ENCODE measurements at regions not wholly inside any gene's neighbourhood (a gene's known extent, or its start where the extent isn't known, plus 50 kb on each side); places are given as distances from the start of the nearest gene placed in this dataset.
"Not testable (repeated sequence)": the region's sequence is repeated elsewhere in the genome, so short reads cannot be mapped to it uniquely, and the experiment has no call there.

DNA sequence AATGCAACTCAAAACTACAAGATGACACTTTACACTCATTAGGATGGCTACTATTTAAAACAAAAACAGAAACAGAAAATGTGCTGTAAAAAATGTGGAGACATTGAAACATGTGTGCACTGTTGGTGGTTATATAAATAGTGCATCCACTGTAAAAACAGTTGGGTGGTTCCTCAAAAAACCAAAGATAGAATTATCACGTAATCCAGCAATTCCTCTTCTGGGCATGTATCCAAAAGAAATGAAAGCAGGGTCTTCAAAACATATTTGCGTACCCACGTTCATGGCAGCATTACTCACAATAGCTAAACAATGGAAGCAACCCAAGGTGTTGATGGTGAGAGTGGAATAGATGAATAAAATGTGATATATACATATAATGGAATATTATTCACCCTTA lies 967.2 kb downstream of the TRAM1L1 start:
- Histone ChIP-seq H3K27me3 (replicated peaks; ENCODE audit: insufficient read depth, low read length) (no peaks in the 10 kb centered on the region), H3K4me2 (ENCODE audit: low read depth, low read length) (no peak overlapping the region), H3K9ac (ENCODE audit: low read length) (no peak overlapping the region), H3K79me2 (ENCODE audit: low read length) (no peaks in the 10 kb centered on the region), H3K4me1 (ENCODE audit: low read length) (no peaks in the 10 kb centered on the region), H3K4me3 (ENCODE audit: low read length) (no peak overlapping the region), H3K9me2 (replicated peaks; ENCODE audit: insufficient read depth, low read length) (no peaks in the 10 kb centered on the region), H3K36me3 (replicated peaks; ENCODE audit: insufficient read depth, low read length) (no peaks in the 10 kb centered on the region), H3F3A (ENCODE audit: insufficient read depth, low read length) (no peaks in the 10 kb centered on the region), H3K9me3 (replicated peaks; ENCODE audit: insufficient read depth, low read length) (no peaks in the 10 kb centered on the region), H2AFZ (ENCODE audit: low read length) (no peak overlapping the region), H4K20me1 (ENCODE audit: insufficient read depth, low read length) (no peaks in the 10 kb centered on the region), H3K27ac (ENCODE audit: low read length) (no peak overlapping the region)
- no peak for DNase-seq
- TF ChIP-seq, protein P1, sequence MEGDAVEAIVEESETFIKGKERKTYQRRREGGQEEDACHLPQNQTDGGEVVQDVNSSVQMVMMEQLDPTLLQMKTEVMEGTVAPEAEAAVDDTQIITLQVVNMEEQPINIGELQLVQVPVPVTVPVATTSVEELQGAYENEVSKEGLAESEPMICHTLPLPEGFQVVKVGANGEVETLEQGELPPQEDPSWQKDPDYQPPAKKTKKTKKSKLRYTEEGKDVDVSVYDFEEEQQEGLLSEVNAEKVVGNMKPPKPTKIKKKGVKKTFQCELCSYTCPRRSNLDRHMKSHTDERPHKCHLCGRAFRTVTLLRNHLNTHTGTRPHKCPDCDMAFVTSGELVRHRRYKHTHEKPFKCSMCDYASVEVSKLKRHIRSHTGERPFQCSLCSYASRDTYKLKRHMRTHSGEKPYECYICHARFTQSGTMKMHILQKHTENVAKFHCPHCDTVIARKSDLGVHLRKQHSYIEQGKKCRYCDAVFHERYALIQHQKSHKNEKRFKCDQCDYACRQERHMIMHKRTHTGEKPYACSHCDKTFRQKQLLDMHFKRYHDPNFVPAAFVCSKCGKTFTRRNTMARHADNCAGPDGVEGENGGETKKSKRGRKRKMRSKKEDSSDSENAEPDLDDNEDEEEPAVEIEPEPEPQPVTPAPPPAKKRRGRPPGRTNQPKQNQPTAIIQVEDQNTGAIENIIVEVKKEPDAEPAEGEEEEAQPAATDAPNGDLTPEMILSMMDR (IDR thresholded peaks at IDR 0.05; ENCODE audit: low read length) = no peak
- TF ChIP-seq EZH2phosphoT487 (IDR thresholded peaks at IDR 0.05; ENCODE audit: low read length) (no peak), EZH2 (optimal IDR thresholded peaks at IDR 0.05; ENCODE audit: low read depth, low read length) (no peak)

DNA sequence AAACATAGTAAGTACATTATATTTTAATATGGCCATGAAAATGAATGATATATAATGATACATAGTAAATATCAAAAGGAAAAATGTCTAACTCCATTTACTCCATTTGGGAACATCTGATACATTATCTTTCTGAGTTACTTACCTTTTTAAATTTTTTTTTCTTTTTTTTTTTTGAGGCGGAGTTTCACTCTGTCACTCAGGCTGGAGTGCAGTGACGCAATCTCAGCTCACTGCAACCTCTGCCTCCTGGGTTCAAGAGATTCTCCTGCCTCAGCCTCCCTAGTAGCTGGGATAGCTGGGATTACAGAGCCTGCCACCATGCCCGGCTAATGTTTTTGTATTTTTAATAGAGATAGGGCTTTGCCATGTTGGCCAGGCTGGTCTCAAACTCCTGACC lies 972.5 kb downstream of the TRAM1L1 start:
- not testable (repeated sequence) for H3K4me2 ChIP-seq (ENCODE audit: low read depth, low read length); H3K36me3 ChIP-seq (replicated peaks; ENCODE audit: insufficient read depth, low read length); H3K4me3 ChIP-seq (ENCODE audit: low read length); H3K27me3 ChIP-seq (replicated peaks; ENCODE audit: insufficient read depth, low read length); H3K4me1 ChIP-seq (ENCODE audit: low read length); H3F3A ChIP-seq (ENCODE audit: insufficient read depth, low read length); H3K9ac ChIP-seq (ENCODE audit: low read length); H3K9me3 ChIP-seq (replicated peaks; ENCODE audit: insufficient read depth, low read length); H3K79me2 ChIP-seq (ENCODE audit: low read length); H2AFZ ChIP-seq (ENCODE audit: low read length); H4K20me1 ChIP-seq (ENCODE audit: insufficient read depth, low read length); H3K9me2 ChIP-seq (replicated peaks; ENCODE audit: insufficient read depth, low read length); DNase-seq; H3K27ac ChIP-seq (ENCODE audit: low read length)

DNA sequence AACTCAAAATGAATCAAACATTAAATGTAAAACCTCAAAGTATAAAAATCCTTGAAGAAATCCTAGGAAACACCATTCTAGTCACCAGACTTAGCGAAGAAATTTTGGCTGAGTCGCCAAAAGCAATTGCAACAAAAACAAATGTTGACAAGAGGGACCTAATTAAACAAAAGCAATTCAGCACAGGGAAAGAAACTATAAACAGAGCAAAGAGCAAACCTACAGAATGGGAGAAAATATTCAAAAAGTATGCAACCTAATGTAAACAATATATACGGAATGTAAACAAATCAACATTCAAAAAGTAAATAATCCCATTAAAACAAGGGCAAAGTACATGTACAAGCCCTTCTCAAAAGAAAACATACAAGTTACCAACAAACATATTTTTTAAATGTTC lies 974.7 kb downstream of the TRAM1L1 start:
- Histone ChIP-seq H3K9ac (ENCODE audit: low read length) (no peak overlapping the region), H3K4me1 (ENCODE audit: low read length) (no peaks in the 10 kb centered on the region), H3K4me3 (ENCODE audit: low read length) (no peak overlapping the region), H3K27me3 (replicated peaks; ENCODE audit: insufficient read depth, low read length) (no peaks in the 10 kb centered on the region), H2AFZ (ENCODE audit: low read length) (no peak overlapping the region), H3K9me3 (replicated peaks; ENCODE audit: insufficient read depth, low read length) (no peaks in the 10 kb centered on the region), H3K9me2 (replicated peaks; ENCODE audit: insufficient read depth, low read length) (no peaks in the 10 kb centered on the region), H4K20me1 (ENCODE audit: insufficient read depth, low read length) (no peaks in the 10 kb centered on the region), H3F3A (ENCODE audit: insufficient read depth, low read length) (no peaks in the 10 kb centered on the region), H3K27ac (ENCODE audit: low read length) (no peak overlapping the region), H3K36me3 (replicated peaks; ENCODE audit: insufficient read depth, low read length) (no peaks in the 10 kb centered on the region), H3K4me2 (ENCODE audit: low read depth, low read length) (no peak overlapping the region), H3K79me2 (ENCODE audit: low read length) (no peaks in the 10 kb centered on the region)
- no peak for TF ChIP-seq EZH2 (optimal IDR thresholded peaks at IDR 0.05; ENCODE audit: low read depth, low read length)
- TF ChIP-seq, protein P1 (IDR thresholded peaks at IDR 0.05; ENCODE audit: low read length) = no peak
- no peak for TF ChIP-seq EZH2phosphoT487 (IDR thresholded peaks at IDR 0.05; ENCODE audit: low read length)
- no peak for DNase-seq

DNA sequence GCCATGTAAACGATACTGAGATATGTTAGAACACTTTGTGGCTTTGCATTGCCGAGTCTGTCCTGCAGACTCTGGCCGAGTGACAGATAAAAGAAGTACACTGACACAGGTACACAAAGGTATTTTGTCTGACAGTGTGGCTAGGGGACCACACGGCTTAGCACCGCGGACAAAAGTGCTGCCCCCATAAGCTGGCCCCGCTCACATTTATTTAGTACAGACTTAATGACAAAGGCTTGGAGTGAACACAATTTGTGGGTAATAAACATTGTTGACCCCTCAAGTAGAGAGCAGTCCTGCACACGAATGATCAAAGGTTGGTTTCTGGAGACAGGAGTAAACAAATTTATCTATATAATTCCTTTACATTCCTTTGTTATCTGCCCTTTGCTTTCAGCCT lies 976.8 kb downstream of the TRAM1L1 start:
- H3K9me3 ChIP-seq (replicated peaks; ENCODE audit: insufficient read depth, low read length) = no peaks in the 10 kb centered on the region
- no peak overlapping the region for H3K4me2 ChIP-seq (ENCODE audit: low read depth, low read length)
- no peak overlapping the region for H3K4me3 ChIP-seq (ENCODE audit: low read length)
- no peaks in the 10 kb centered on the region for H4K20me1 ChIP-seq (ENCODE audit: insufficient read depth, low read length)
- H3K9ac ChIP-seq (ENCODE audit: low read length) = no peak overlapping the region
- H3K79me2 ChIP-seq (ENCODE audit: low read length) = no peaks in the 10 kb centered on the region
- H3F3A ChIP-seq (ENCODE audit: insufficient read depth, low read length) = no peaks in the 10 kb centered on the region
- no peaks in the 10 kb centered on the region for H3K4me1 ChIP-seq (ENCODE audit: low read length)
- no peak overlapping the region for H3K27ac ChIP-seq (ENCODE audit: low read length)
- H3K27me3 ChIP-seq (replicated peaks; ENCODE audit: insufficient read depth, low read length) = no peaks in the 10 kb centered on the region
- no peak for DNase-seq
- H3K36me3 ChIP-seq (replicated peaks; ENCODE audit: insufficient read depth, low read length) = no peaks in the 10 kb centered on the region
- TF ChIP-seq EZH2 (optimal IDR thresholded peaks at IDR 0.05; ENCODE audit: low read depth, low read length) = no peak
- no peak for TF ChIP-seq EZH2phosphoT487 (IDR thresholded peaks at IDR 0.05; ENCODE audit: low read length)
- TF ChIP-seq, protein P1 (IDR thresholded peaks at IDR 0.05; ENCODE audit: low read length) = no peak
- H2AFZ ChIP-seq (ENCODE audit: low read length) = no peak overlapping the region
- no peaks in the 10 kb centered on the region for H3K9me2 ChIP-seq (replicated peaks; ENCODE audit: insufficient read depth, low read length)

Data from MM.1S (cell line).